ENCODE measurements at regions not wholly inside any gene's neighbourhood (a gene's known extent, or its start where the extent isn't known, plus 50 kb on each side); places are given as distances from the start of the nearest gene placed in this dataset.

DNA sequence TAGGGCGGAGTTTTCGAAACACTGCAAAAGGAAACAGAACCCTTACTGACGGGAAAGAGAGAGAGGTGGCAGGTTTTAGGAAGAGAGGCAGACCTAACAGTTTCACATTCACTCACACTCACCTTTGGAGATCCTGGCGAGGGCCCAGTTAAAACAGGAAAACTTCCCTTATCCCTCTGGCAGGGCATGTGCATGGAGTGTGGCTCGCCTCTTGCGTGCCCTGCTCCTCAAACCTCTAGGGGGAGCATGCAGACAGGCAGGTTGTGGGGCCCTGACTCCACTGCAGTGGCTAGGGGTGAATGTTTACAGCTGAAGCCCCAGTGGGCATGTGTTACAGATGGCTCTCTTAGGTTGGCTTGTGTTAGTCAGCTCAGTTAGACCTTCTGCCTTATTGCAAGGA lies 451.5 kb downstream of the UBE2NL start:
- TF ChIP-seq TAF1 (IDR thresholded peaks at IDR 0.05; ENCODE audit: borderline replicate concordance, low read depth, low read length) (no peak), POLR2A (IDR thresholded peaks at IDR 0.05; ENCODE audit: low read depth, low read length) (no peak)

Data from GM12892 (cell line).